ENCODE measurements at regions not wholly inside any gene's neighbourhood (a gene's known extent, or its start where the extent isn't known, plus 50 kb on each side); places are given as distances from the start of the nearest gene placed in this dataset.

GRCh38 chr6:140134224-140134623, 759.8 kb upstream of the CITED2 start:
- H3K27ac ChIP-seq = no peak overlapping the region
- no peak for TF ChIP-seq ZFX (IDR thresholded peaks at IDR 0.05; ENCODE audit: borderline replicate concordance)
- TF ChIP-seq, protein P1, sequence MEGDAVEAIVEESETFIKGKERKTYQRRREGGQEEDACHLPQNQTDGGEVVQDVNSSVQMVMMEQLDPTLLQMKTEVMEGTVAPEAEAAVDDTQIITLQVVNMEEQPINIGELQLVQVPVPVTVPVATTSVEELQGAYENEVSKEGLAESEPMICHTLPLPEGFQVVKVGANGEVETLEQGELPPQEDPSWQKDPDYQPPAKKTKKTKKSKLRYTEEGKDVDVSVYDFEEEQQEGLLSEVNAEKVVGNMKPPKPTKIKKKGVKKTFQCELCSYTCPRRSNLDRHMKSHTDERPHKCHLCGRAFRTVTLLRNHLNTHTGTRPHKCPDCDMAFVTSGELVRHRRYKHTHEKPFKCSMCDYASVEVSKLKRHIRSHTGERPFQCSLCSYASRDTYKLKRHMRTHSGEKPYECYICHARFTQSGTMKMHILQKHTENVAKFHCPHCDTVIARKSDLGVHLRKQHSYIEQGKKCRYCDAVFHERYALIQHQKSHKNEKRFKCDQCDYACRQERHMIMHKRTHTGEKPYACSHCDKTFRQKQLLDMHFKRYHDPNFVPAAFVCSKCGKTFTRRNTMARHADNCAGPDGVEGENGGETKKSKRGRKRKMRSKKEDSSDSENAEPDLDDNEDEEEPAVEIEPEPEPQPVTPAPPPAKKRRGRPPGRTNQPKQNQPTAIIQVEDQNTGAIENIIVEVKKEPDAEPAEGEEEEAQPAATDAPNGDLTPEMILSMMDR (IDR thresholded peaks at IDR 0.05) = no peak

GRCh38 chr6:140130074-140130473, 755.6 kb upstream of the CITED2 start:
- no peak for TF ChIP-seq ZFX (IDR thresholded peaks at IDR 0.05; ENCODE audit: borderline replicate concordance)
- TF ChIP-seq, protein P1 (IDR thresholded peaks at IDR 0.05) = no peak
- H3K27ac ChIP-seq = no peak overlapping the region

DNA sequence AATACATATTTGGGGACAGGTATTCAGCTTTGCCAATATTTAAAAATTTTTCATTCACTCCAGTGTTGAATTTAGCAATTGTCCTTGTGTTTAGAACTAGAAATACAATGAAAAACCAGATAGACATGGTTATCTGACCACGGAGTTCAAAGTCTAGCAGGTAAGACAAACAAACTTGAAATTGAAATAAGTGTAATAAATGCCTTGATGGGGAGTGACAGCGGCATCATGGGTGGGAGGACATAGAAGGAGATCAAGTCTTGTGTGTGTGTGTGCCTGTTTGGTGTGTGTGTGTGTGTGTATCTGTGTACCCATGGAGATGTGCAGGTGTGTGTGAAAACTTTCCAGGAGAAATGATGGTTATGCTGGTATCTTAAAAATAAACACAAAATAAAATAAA, 750.0 kb upstream of the CITED2 start:
- TF ChIP-seq, protein P1 (IDR thresholded peaks at IDR 0.05) = no peak
- H3K27ac ChIP-seq = no peak overlapping the region

DNA sequence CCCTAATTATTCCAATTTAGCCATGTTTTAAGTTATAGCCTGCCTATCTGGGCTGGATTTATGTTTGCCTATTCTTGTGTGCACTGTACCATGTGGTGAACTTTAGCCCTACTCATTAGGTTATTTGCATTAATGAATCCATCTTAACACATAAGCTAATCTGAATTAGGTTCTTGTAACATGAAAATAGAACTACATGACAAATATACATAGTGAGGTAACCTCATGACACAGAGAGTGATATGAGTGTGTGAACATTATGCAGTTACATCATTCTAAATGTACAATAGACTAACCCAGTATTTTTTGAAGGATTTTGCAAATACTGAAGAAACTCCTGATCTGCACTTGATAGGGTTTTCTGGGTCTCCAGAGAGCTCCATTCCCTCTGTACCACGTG, 733.7 kb upstream of the CITED2 start:
- TF ChIP-seq, protein P1 (IDR thresholded peaks at IDR 0.05) = no peak
- TF ChIP-seq ZFX (IDR thresholded peaks at IDR 0.05; ENCODE audit: borderline replicate concordance) = no peak
- no peak overlapping the region for H3K27ac ChIP-seq

DNA sequence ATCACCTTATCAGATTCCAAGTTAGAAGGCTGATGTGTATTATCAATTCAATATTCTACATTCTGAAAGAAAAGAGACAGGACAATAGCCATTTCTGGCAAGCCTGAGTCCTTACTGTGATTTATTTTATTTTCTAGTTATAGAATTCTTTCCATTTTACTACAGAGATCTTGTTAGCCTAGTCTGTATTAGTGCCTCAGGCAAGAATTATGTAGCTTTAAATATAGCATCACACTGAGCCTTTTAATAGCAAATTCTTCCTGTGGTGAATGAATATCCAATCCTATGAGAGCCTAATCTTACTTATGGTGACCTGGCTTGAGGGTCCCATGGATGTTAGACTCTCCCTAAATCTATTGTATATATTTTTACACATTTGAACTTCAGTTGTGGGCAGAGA, 732.8 kb upstream of the CITED2 start:
- H3K27ac ChIP-seq = no peak overlapping the region
- no peak for TF ChIP-seq ZFX (IDR thresholded peaks at IDR 0.05; ENCODE audit: borderline replicate concordance)

GRCh38 chr6:140105857-140106256, 731.4 kb upstream of the CITED2 start:
- H3K27ac ChIP-seq = peak overlapping the region; percentile 48
- no peak for TF ChIP-seq ZFX (IDR thresholded peaks at IDR 0.05; ENCODE audit: borderline replicate concordance)
- TF ChIP-seq, protein P1 (IDR thresholded peaks at IDR 0.05) = peak; percentile 28

- no peak for TF ChIP-seq ZFX (IDR thresholded peaks at IDR 0.05; ENCODE audit: borderline replicate concordance)
- TF ChIP-seq, protein P1 (IDR thresholded peaks at IDR 0.05) = no peak
- H3K27ac ChIP-seq = peak overlapping the region; percentile 48
These were observed 730.8 kb upstream of the CITED2 start for GRCh38 chr6:140105241-140105640.

- H3K27ac ChIP-seq = no peak overlapping the region
- TF ChIP-seq, protein P1 (IDR thresholded peaks at IDR 0.05) = no peak
These were observed 727.4 kb upstream of the CITED2 start for GRCh38 chr6:140101818-140102217.
